HepG2 (cell line): ENCODE measurements at regions not wholly inside any gene's neighbourhood (a gene's known extent, or its start where the extent isn't known, plus 50 kb on each side); places are given as distances from the start of the nearest gene placed in this dataset.

Experiments
- ATAC-seq: fragments of 200-7000 bp; cut with Tn5 transposase; 3 replicates; pipeline ENCODE4 v1.9.1; 2020; ENCODE audit warnings: mild to moderate bottlenecking, moderate library complexity
- BruUV-seq: library from RNA; stranded (reverse); fragments of 400-500 nt; replicated peaks from 2 replicates; lab custom pipeline; 2021; lab: Mats Ljungman, UMichigan
- CTCF ChIA-PET: fragments of 300-600 bp; formaldehyde crosslinking; extraction: SDS; loops from one replicate; lab custom pipeline; 2021; ENCODE audit warnings: low total read pairs, inconsistent platforms, low intra/inter-chr PET ratio; lab: Yijun Ruan, JAX
- POLR2A ChIA-PET: fragments of 350-600 bp; sonication (Branson Sonifier 250); formaldehyde crosslinking; loops from one replicate; lab custom pipeline; 2020; ENCODE audit warnings: antibody characterized with exemption, inconsistent platforms; lab: Yijun Ruan, JAX
- DNase-seq: peaks from one replicate; pipeline ENCODE4 v3.0.0-alpha.2; 2015; ENCODE audit warnings: low spot score
- FAIRE-seq: peaks from 3 replicates; lab custom pipeline; 2011; peaks lifted over from hg19 to GRCh38; lab: Jason Lieb, UNC
- H2AFZ ChIP-seq: one replicate; pipeline ENCODE4 v1.6.1; 2011; ENCODE audit warnings: low read length, inconsistent platforms
- H3K27ac ChIP-seq: fragments of 300-600 bp; 3 replicates; pipeline ENCODE4 v1.8.0; 2011; ENCODE audit warnings: mixed run types, mild to moderate bottlenecking, mixed read lengths, low read length, inconsistent platforms; ENCODE audit not compliant: insufficient read depth; ENCODE audit errors: extremely low read length
- H3K27me3 ChIP-seq, 2 experiments: fragments of 200-600 bp in 1 of 2; 2 replicates in 1 of 2; 3 replicates in 1 of 2; pipeline versions ENCODE4 v1.6.0 to v1.8.0; 2011; ENCODE audit warnings: low read length in 2 of 2, mild to moderate bottlenecking in 2 of 2, moderate library complexity in 2 of 2, inconsistent platforms in 1 of 2; ENCODE audit not compliant: insufficient read depth in 2 of 2, control insufficient read depth in 1 of 2
- H3K36me3 ChIP-seq, 2 experiments: fragments of 200-600 bp in 1 of 2; replicated peaks in 1 of 2; 2 replicates in 1 of 2; 3 replicates in 1 of 2; pipeline versions ENCODE4 v1.5.1 to v1.8.0; 2011; ENCODE audit warnings: low read length in 2 of 2, inconsistent platforms in 1 of 2; ENCODE audit not compliant: insufficient read depth in 2 of 2, control insufficient read depth in 1 of 2
- H3K4me1 ChIP-seq: 2 replicates; pipeline ENCODE4 v1.5.1; 2012; ENCODE audit warnings: low read length, inconsistent platforms; ENCODE audit not compliant: insufficient read depth
- H3K4me2 ChIP-seq: 2 replicates; pipeline ENCODE4 v1.6.0; 2011; ENCODE audit warnings: low read depth, low read length, inconsistent platforms
- H3K4me3 ChIP-seq, 3 experiments: fragments of 200-600 bp in 1 of 3; sonication (generic), shearing (Covaris generic) in 1 of 3; replicated peaks in 1 of 3; 2 replicates each; pipeline ENCODE4 v1.5.1; 2011 to 2016; ENCODE audit warnings: low read length in 3 of 3, inconsistent platforms in 2 of 3, low read depth in 2 of 3, mild to moderate bottlenecking in 2 of 3, control low read depth in 1 of 3, mixed read lengths in 1 of 3; ENCODE audit not compliant: insufficient read depth in 1 of 3
- H3K79me2 ChIP-seq: one replicate; pipeline ENCODE4 v1.6.1; 2011; ENCODE audit warnings: low read length, inconsistent platforms; ENCODE audit not compliant: insufficient read depth
- H3K9ac ChIP-seq: 2 replicates; pipeline ENCODE4 v1.6.0; 2011; ENCODE audit warnings: mild to moderate bottlenecking, low read depth, low read length, inconsistent platforms; ENCODE audit not compliant: insufficient read depth
- H3K9me3 ChIP-seq: 2 replicates; pipeline ENCODE4 v1.5.1; 2012; ENCODE audit warnings: mild to moderate bottlenecking, low read length
- H4K20me1 ChIP-seq: 2 replicates; pipeline ENCODE4 v1.6.0; 2011; ENCODE audit warnings: inconsistent platforms, mild to moderate bottlenecking, low read length, moderate library complexity; ENCODE audit not compliant: insufficient read depth
- FOSL1 ChIP-seq: sonication (generic); formaldehyde crosslinking; IDR thresholded peaks from 2 replicates; pipeline ENCODE4 v1.9.0; 2021; ENCODE audit warnings: missing genetic modification reagents, borderline replicate concordance
- HOXA9 ChIP-seq: sonication (generic); formaldehyde crosslinking; IDR thresholded peaks from 2 replicates; pipeline ENCODE4 v1.8.1; 2022; ENCODE audit warnings: missing genetic modification reagents, mild to moderate bottlenecking, moderate library complexity, borderline replicate concordance
- IRF1 ChIP-seq: sonication (generic); formaldehyde crosslinking; IDR thresholded peaks from 2 replicates; pipeline ENCODE4 v1.4.0; 2020; ENCODE audit warnings: low read depth, mild to moderate bottlenecking, missing genetic modification reagents
- NFIC ChIP-seq: IDR thresholded peaks from 2 replicates; pipeline ENCODE4 v1.6.1; 2012; ENCODE audit warnings: mild to moderate bottlenecking, low read length, inconsistent platforms
- PREB ChIP-seq: sonication (generic); formaldehyde crosslinking; IDR thresholded peaks from 2 replicates; pipeline ENCODE4 v1.4.0; 2020; ENCODE audit warnings: missing genetic modification reagents
- PRPF4 ChIP-seq: fragments of 200-400 bp; formaldehyde crosslinking; IDR thresholded peaks from 2 replicates; pipeline ENCODE4 v1.6.1; 2016; ENCODE audit warnings: low read length, low read depth; ENCODE audit not compliant: poor library complexity, severe bottlenecking
- RERE ChIP-seq: IDR thresholded peaks from 2 replicates; pipeline ENCODE4 v1.6.1; 2016; ENCODE audit warnings: low read depth, missing genetic modification reagents, missing compliant biosample characterization
- ZNF264 ChIP-seq: sonication (generic); formaldehyde crosslinking; IDR thresholded peaks from 2 replicates; pipeline ENCODE4 v1.4.0; 2020; ENCODE audit warnings: missing genetic modification reagents
- ZNF691 ChIP-seq: sonication (generic); formaldehyde crosslinking; IDR thresholded peaks from 2 replicates; pipeline ENCODE4 v1.4.0; 2020; ENCODE audit warnings: missing genetic modification reagents, low read depth, mild to moderate bottlenecking, borderline replicate concordance
- ZNF788 ChIP-seq: sonication (generic); formaldehyde crosslinking; IDR thresholded peaks from 2 replicates; pipeline ENCODE4 v1.5.0; 2020; ENCODE audit warnings: mild to moderate bottlenecking, missing genetic modification reagents, borderline replicate concordance
- WGBS: methylation state at CpG from one replicate; pipeline ENCODE4 v1.1.6; 2017; ENCODE audit warnings: low lambda C conversion rate; 5-methylcytosine and 5-hydroxymethylcytosine counted together
- in situ Hi-C: cut with HindIII; loops from 2 replicates; pipeline ENCODE4 v1.10.0; 2017; ENCODE audit warnings: low pct_unique_long_range_greater_than_20kb; ENCODE audit not compliant: extremely low pct_ligation_motif_present
- intact Hi-C: fragments of 100-400 bp; cut with micrococcal nuclease; formaldehyde crosslinking; loops from one replicate; pipeline ENCODE4 v1.10.0; 2022; ENCODE audit not compliant: unreplicated experiment
- TF ChIP-seq, protein P1 (sequence below), 2 experiments: sonication (generic) in 1 of 2; formaldehyde crosslinking in 1 of 2; IDR thresholded peaks; 2 replicates each; pipeline versions ENCODE4 v1.4.0 to v1.6.1; 2018 to 2020; ENCODE audit warnings: missing genetic modification reagents in 2 of 2, borderline replicate concordance in 1 of 2, low read depth in 1 of 2, mild to moderate bottlenecking in 1 of 2, missing biosample characterization in 1 of 2

GRCh38 chr21:28224191-28224726, 768.4 kb downstream of the LTN1 start:
- Histone ChIP-seq H3K27ac (no peak overlapping the region), H3K4me1 (no peaks in the 10 kb centered on the region), H3K36me3 (no peaks in the 10 kb centered on the region), H2AFZ (no peak overlapping the region), H3K79me2 (no peaks in the 10 kb centered on the region), H4K20me1 (no peaks in the 10 kb centered on the region), H3K4me3 (no peak overlapping the region), H3K9ac (no peak overlapping the region), H3K4me2 (no peak overlapping the region), H3K27me3 (no peaks in the 10 kb centered on the region), H3K9me3 (peaks cover 87% of the 10 kb centered on the region)
- ChIA-PET CTCF (no interaction called here), POLR2A (no interaction called here)
- in situ Hi-C loops: no loop called here
- FAIRE-seq: no peak
- DNase-seq: no peak
- intact Hi-C loops: no loop called here
- no peak for TF ChIP-seq PRPF4
- TF ChIP-seq, protein P1, sequence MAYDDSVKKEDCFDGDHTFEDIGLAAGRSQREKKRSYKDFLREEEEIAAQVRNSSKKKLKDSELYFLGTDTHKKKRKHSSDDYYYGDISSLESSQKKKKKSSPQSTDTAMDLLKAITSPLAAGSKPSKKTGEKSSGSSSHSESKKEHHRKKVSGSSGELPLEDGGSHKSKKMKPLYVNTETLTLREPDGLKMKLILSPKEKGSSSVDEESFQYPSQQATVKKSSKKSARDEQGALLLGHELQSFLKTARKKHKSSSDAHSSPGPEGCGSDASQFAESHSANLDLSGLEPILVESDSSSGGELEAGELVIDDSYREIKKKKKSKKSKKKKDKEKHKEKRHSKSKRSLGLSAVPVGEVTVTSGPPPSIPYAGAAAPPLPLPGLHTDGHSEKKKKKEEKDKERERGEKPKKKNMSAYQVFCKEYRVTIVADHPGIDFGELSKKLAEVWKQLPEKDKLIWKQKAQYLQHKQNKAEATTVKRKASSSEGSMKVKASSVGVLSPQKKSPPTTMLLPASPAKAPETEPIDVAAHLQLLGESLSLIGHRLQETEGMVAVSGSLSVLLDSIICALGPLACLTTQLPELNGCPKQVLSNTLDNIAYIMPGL (CRISPR knock-in tag; IDR thresholded peaks at IDR 0.05; ENCODE audit: borderline replicate concordance in 1 of 2, low read depth in 1 of 2): no peak
- no peak for TF ChIP-seq ZNF788
- TF ChIP-seq NFIC: no peak
- no peak for TF ChIP-seq FOSL1
- no peak for TF ChIP-seq PREB (CRISPR knock-in tag)
- TF ChIP-seq ZNF264: no peak
- TF ChIP-seq IRF1: no peak
- no peak for TF ChIP-seq RERE (CRISPR knock-in tag)
- no peak for TF ChIP-seq HOXA9 (CRISPR knock-in tag)
- TF ChIP-seq ZNF691: no peak
- 48% methylated on average over 6 of the region's 6 CpGs for WGBS
- no peak for ATAC-seq
- BruUV-seq: no TSS peak
